BE2C (cell line): ENCODE measurements at regions not wholly inside any gene's neighbourhood (a gene's known extent, or its start where the extent isn't known, plus 50 kb on each side); places are given as distances from the start of the nearest gene placed in this dataset.

Experiments used
- DNase-seq: peaks from one replicate; pipeline ENCODE4 v3.0.0-alpha.2; 2020
- H3K27me3 ChIP-seq: fragments of 250-450 bp; sonication (Bioruptor Pico); 2 replicates; pipeline ENCODE4 v1.5.1; 2020; ENCODE audit warnings: mild to moderate bottlenecking
- H3K36me3 ChIP-seq: fragments of 250-450 bp; sonication (Bioruptor Pico); 2 replicates; pipeline ENCODE4 v1.5.1; 2020; ENCODE audit warnings: mild to moderate bottlenecking
- H3K4me1 ChIP-seq: fragments of 250-450 bp; sonication (Bioruptor Pico); 2 replicates; pipeline ENCODE4 v1.5.1; 2020
- H3K4me3 ChIP-seq: 2 replicates; pipeline ENCODE4 v1.5.1; 2011; ENCODE audit warnings: low read depth, low read length
- H3K9me3 ChIP-seq: fragments of 250-450 bp; sonication (Bioruptor Pico); 2 replicates; pipeline ENCODE4 v1.5.1; 2020
- CTCF ChIP-seq: IDR thresholded peaks from 2 replicates; pipeline ENCODE4 v1.5.1; 2012; ENCODE audit warnings: mild to moderate bottlenecking, low read depth, low read length

- TF ChIP-seq CTCF = no peak
- H3K4me3 ChIP-seq = no peak overlapping the region
- no peaks in the 10 kb centered on the region for H3K9me3 ChIP-seq
- H3K4me1 ChIP-seq = no peaks in the 10 kb centered on the region
- H3K27me3 ChIP-seq = no peaks in the 10 kb centered on the region
- no peak for DNase-seq
- no peaks in the 10 kb centered on the region for H3K36me3 ChIP-seq
These were observed 258.9 kb upstream of the ARHGAP20 start for GRCh38 chr11:110971140-110971539.

- H3K9me3 ChIP-seq = no peaks in the 10 kb centered on the region
- no peak for DNase-seq
- TF ChIP-seq CTCF = no peak
- H3K4me1 ChIP-seq = no peaks in the 10 kb centered on the region
- H3K4me3 ChIP-seq = no peak overlapping the region
- no peaks in the 10 kb centered on the region for H3K27me3 ChIP-seq
- no peaks in the 10 kb centered on the region for H3K36me3 ChIP-seq
These were observed 256.3 kb upstream of the ARHGAP20 start for GRCh38 chr11:110968348-110969062.

GRCh38 chr11:110966131-110966530 is 253.9 kb upstream of the ARHGAP20 start:
- H3K4me1 ChIP-seq = no peaks in the 10 kb centered on the region
- no peak overlapping the region for H3K4me3 ChIP-seq
- no peak for DNase-seq
- no peak for TF ChIP-seq CTCF
- no peaks in the 10 kb centered on the region; the same call in 1 of the 2 replicates for H3K27me3 ChIP-seq
- H3K36me3 ChIP-seq = no peaks in the 10 kb centered on the region
- H3K9me3 ChIP-seq = no peaks in the 10 kb centered on the region

- no peaks in the 10 kb centered on the region; the same call in 1 of the 2 replicates for H3K27me3 ChIP-seq
- TF ChIP-seq CTCF = no peak
- no peak for DNase-seq
- no peak overlapping the region for H3K4me3 ChIP-seq
- H3K9me3 ChIP-seq = no peaks in the 10 kb centered on the region
- H3K4me1 ChIP-seq = no peaks in the 10 kb centered on the region
- H3K36me3 ChIP-seq = no peaks in the 10 kb centered on the region
These were observed 250.7 kb upstream of the ARHGAP20 start for GRCh38 chr11:110962921-110963320.

GRCh38 chr11:110960167-110960566 is 247.9 kb upstream of the ARHGAP20 start:
- H3K4me1 ChIP-seq = no peaks in the 10 kb centered on the region
- H3K9me3 ChIP-seq = no peaks in the 10 kb centered on the region
- no peak for TF ChIP-seq CTCF
- no peaks in the 10 kb centered on the region; the same call in 1 of the 2 replicates for H3K27me3 ChIP-seq
- no peaks in the 10 kb centered on the region for H3K36me3 ChIP-seq
- DNase-seq = no peak
- no peak overlapping the region for H3K4me3 ChIP-seq

GRCh38 chr11:110958216-110958615 is 246.0 kb upstream of the ARHGAP20 start:
- Histone ChIP-seq H3K4me1 (no peaks in the 10 kb centered on the region), H3K9me3 (no peaks in the 10 kb centered on the region), H3K4me3 (no peak overlapping the region), H3K36me3 (no peaks in the 10 kb centered on the region), H3K27me3 (no peaks in the 10 kb centered on the region; the same call in 1 of the 2 replicates)
- no peak for DNase-seq
- TF ChIP-seq CTCF = no peak
